ENCODE measurements at regions not wholly inside any gene's neighbourhood (a gene's known extent, or its start where the extent isn't known, plus 50 kb on each side); places are given as distances from the start of the nearest gene placed in this dataset. TPM values are rescaled to one million over a fixed set of nuclear protein-coding genes. Genes with fewer than 3 reads are reported as not detected.
"Not testable (repeated sequence)": the region's sequence is repeated elsewhere in the genome, so short reads cannot be mapped to it uniquely, and the experiment has no call there.

- H3K4me3 ChIP-seq (ENCODE audit: low read length in 3 of 3), result no peak overlapping the region
- no peaks in the 10 kb centered on the region for H3K4me1 ChIP-seq (ENCODE audit: control insufficient read depth in 3 of 3, insufficient read depth in 3 of 3, low read length in 3 of 3)
- H3K27ac ChIP-seq (ENCODE audit: low read depth, low read length), result no peak overlapping the region
- H3K9me3 ChIP-seq (ENCODE audit: control insufficient read depth in 3 of 3, low read length in 3 of 3), result peaks cover 2 to 4% (median 4%) of the 10 kb centered on the region in 3 donors
- no peaks in the 10 kb centered on the region for H3K36me3 ChIP-seq (ENCODE audit: control insufficient read depth in 3 of 3, insufficient read depth in 3 of 3, low read length in 3 of 3)
- no peak overlapping the region for H3K9ac ChIP-seq (ENCODE audit: low read depth in 1 of 3, low read length in 3 of 3)
- H3K27me3 ChIP-seq (ENCODE audit: control insufficient read depth in 3 of 3, insufficient read depth in 3 of 3, low read length in 3 of 3), result no peaks in the 10 kb centered on the region
Observed at GRCh38 chr16:31807086-31807485, 66.5 kb upstream of the ZNF267 start.

GRCh38 chr16:31810863-31811262 lies 62.7 kb upstream of the ZNF267 start:
- no peak overlapping the region for H3K9ac ChIP-seq (ENCODE audit: low read depth in 1 of 3, low read length in 3 of 3)
- no peak overlapping the region for H3K27ac ChIP-seq (ENCODE audit: low read depth, low read length)
- no peaks in the 10 kb centered on the region for H3K27me3 ChIP-seq (ENCODE audit: control insufficient read depth in 3 of 3, insufficient read depth in 3 of 3, low read length in 3 of 3)
- no peaks in the 10 kb centered on the region for H3K36me3 ChIP-seq (ENCODE audit: control insufficient read depth in 3 of 3, insufficient read depth in 3 of 3, low read length in 3 of 3)
- no peaks in the 10 kb centered on the region for H3K4me1 ChIP-seq (ENCODE audit: control insufficient read depth in 3 of 3, insufficient read depth in 3 of 3, low read length in 3 of 3)
- H3K4me3 ChIP-seq (ENCODE audit: low read length in 3 of 3), result no peak overlapping the region
- H3K9me3 ChIP-seq (ENCODE audit: control insufficient read depth in 3 of 3, low read length in 3 of 3), result peaks cover 0 to 2% (median 0%) of the 10 kb centered on the region in 3 donors

GRCh38 chr16:31816141-31816540 lies 57.5 kb upstream of the ZNF267 start:
- not testable (repeated sequence) for H3K36me3 ChIP-seq (ENCODE audit: control insufficient read depth in 3 of 3, insufficient read depth in 3 of 3, low read length in 3 of 3); H3K27ac ChIP-seq (ENCODE audit: low read depth, low read length); H3K4me3 ChIP-seq (ENCODE audit: low read length in 3 of 3); H3K4me1 ChIP-seq (ENCODE audit: control insufficient read depth in 3 of 3, insufficient read depth in 3 of 3, low read length in 3 of 3); H3K9ac ChIP-seq (ENCODE audit: low read depth in 1 of 3, low read length in 3 of 3); H3K27me3 ChIP-seq (ENCODE audit: control insufficient read depth in 3 of 3, insufficient read depth in 3 of 3, low read length in 3 of 3); H3K9me3 ChIP-seq (ENCODE audit: control insufficient read depth in 3 of 3, low read length in 3 of 3)

GRCh38 chr16:31819386-31819785 lies 54.2 kb upstream of the ZNF267 start:
- Histone ChIP-seq H3K27ac (ENCODE audit: low read depth, low read length) (no peak overlapping the region), H3K27me3 (ENCODE audit: control insufficient read depth in 3 of 3, insufficient read depth in 3 of 3, low read length in 3 of 3) (no peaks in the 10 kb centered on the region), H3K4me3 (ENCODE audit: low read length in 3 of 3) (no peak overlapping the region), H3K9me3 (ENCODE audit: control insufficient read depth in 3 of 3, low read length in 3 of 3) (peaks cover 0 to 2% (median 0%) of the 10 kb centered on the region in 3 donors), H3K9ac (ENCODE audit: low read depth in 1 of 3, low read length in 3 of 3) (no peak overlapping the region), H3K36me3 (ENCODE audit: control insufficient read depth in 3 of 3, insufficient read depth in 3 of 3, low read length in 3 of 3) (no peaks in the 10 kb centered on the region), H3K4me1 (ENCODE audit: control insufficient read depth in 3 of 3, insufficient read depth in 3 of 3, low read length in 3 of 3) (no peaks in the 10 kb centered on the region)

GRCh38 chr16:31819948-31820347 lies 53.7 kb upstream of the ZNF267 start:
- no peaks in the 10 kb centered on the region for H3K36me3 ChIP-seq (ENCODE audit: control insufficient read depth in 3 of 3, insufficient read depth in 3 of 3, low read length in 3 of 3)
- no peaks in the 10 kb centered on the region for H3K27me3 ChIP-seq (ENCODE audit: control insufficient read depth in 3 of 3, insufficient read depth in 3 of 3, low read length in 3 of 3)
- no peaks in the 10 kb centered on the region for H3K4me1 ChIP-seq (ENCODE audit: control insufficient read depth in 3 of 3, insufficient read depth in 3 of 3, low read length in 3 of 3)
- H3K27ac ChIP-seq (ENCODE audit: low read depth, low read length), result no peak overlapping the region
- H3K4me3 ChIP-seq (ENCODE audit: low read length in 3 of 3), result no peak overlapping the region
- H3K9ac ChIP-seq (ENCODE audit: low read depth in 1 of 3, low read length in 3 of 3), result no peak overlapping the region
- H3K9me3 ChIP-seq (ENCODE audit: control insufficient read depth in 3 of 3, low read length in 3 of 3), result peaks cover 0 to 2% (median 0%) of the 10 kb centered on the region in 3 donors

Small RNA genes lying in the stretch of these regions (small RNA-seq; reads per million reads assigned to genes)
- not detected for gene AC074050.1

Measured in skeletal muscle tissue (tissue), 4 donors.